GM18520 (cell line): ENCODE measurements at regions not wholly inside any gene's neighbourhood (a gene's known extent, or its start where the extent isn't known, plus 50 kb on each side); places are given as distances from the start of the nearest gene placed in this dataset.

Experiments
- ATAC-seq: cut with Tn5 transposase; IDR thresholded peaks from one replicate; pipeline ENCODE4 v1.9.1; 2021; ENCODE audit not compliant: unreplicated experiment

GRCh38 chr12:105977652-105978051 is 161.1 kb downstream of the NUAK1 start:
- ATAC-seq, result no peak

DNA sequence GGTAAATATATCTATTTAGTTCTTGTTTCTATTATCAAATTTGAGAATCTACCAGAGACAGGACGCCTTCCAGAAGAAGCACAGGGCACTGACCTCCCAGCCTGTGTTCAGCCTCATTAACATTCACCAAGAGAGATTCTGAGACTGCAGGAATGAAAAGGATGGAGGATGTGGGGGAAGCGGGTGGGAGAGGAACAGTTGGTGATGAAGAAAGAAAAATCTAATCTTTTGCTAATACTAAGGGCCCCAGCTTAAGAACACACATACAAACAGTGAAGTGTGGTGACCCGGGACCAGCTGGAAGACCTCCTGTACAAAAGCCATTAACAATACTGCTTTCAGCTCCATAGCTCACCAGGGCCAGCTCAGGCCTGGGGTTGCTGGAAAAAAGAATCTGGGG is 160.5 kb downstream of the NUAK1 start:
- ATAC-seq, result no peak

DNA sequence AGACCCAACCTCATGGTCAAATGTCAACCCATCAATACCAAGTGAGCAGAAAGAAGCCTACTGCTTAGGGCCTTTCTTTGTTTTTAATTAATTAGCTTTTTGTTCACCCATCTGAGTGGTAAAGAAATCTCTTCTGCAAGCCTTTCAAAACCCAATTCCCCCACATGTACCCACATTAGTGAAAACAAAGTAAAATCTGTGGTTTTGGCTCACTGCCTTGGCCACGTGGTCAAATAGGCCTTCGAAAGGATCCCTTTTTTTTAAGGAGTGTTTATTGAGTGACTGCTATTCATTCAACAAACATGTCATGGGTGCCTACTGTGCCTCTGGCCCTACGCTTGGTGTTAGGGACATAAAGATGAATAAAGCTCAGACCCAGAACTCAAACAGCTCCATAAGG is 160.1 kb downstream of the NUAK1 start:
- no peak for ATAC-seq

- no peak for ATAC-seq
Measured at GRCh38 chr12:105980085-105980484, 158.7 kb downstream of the NUAK1 start.

DNA sequence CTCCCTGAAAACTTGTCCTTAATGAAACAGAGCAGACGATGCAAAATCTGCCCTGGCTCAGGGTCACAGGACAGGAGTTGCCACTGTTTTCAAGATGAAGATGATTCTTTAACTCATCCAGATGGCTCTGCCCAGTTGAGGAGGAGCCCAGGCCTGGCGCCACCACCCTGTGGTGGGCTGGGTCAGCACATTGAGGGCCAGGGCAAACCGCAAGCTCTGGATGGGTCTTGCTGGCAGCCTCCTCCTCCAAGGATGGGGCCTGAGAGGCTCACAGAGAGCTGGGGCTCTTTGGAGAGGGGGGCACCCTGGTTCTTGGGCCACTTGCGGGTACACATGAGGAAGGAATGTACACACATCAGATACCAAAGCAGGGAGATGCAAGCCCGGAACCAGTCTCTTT is 158.2 kb downstream of the NUAK1 start:
- ATAC-seq, result no peak

DNA sequence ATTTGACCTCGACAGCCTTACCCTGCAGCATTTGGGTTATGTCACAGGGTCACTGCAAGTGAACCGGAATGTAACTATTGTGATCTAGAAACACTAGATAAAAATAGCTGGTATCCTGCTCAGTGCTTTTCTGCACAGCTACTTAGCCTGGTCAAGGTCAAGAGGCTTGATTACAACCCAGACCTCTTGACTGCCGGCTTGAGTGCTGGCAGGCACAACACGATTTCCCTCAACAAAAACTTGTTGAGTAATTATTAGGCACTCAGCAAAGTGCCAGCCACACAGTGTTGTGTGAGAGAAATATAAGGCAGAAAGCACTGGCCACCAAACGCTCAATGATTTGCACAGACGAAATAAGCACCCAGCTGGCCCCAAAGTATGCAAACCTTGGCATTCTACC is 156.7 kb downstream of the NUAK1 start:
- no peak for ATAC-seq

GRCh38 chr12:105983622-105984320 is 155.0 kb downstream of the NUAK1 start:
- no peak for ATAC-seq

- no peak for ATAC-seq
Measured at GRCh38 chr12:105985383-105985782, 153.4 kb downstream of the NUAK1 start.

- ATAC-seq, result no peak
Measured at GRCh38 chr12:105986779-105987684, 151.7 kb downstream of the NUAK1 start.

GRCh38 chr12:105987685-105988035 is 151.1 kb downstream of the NUAK1 start:
- ATAC-seq, result no peak

- ATAC-seq, result no peak
Measured at GRCh38 chr12:105992849-105993740, 145.7 kb downstream of the NUAK1 start.

- ATAC-seq, result no peak
Measured at GRCh38 chr12:105993766-105994555, 144.8 kb downstream of the NUAK1 start.

GRCh38 chr12:105995961-105996431 is 142.8 kb downstream of the NUAK1 start:
- no peak for ATAC-seq

- no peak for ATAC-seq
Measured at GRCh38 chr12:105998561-105998960, 140.2 kb downstream of the NUAK1 start.

GRCh38 chr12:106000382-106001104 is 138.2 kb downstream of the NUAK1 start:
- ATAC-seq, result no peak

DNA sequence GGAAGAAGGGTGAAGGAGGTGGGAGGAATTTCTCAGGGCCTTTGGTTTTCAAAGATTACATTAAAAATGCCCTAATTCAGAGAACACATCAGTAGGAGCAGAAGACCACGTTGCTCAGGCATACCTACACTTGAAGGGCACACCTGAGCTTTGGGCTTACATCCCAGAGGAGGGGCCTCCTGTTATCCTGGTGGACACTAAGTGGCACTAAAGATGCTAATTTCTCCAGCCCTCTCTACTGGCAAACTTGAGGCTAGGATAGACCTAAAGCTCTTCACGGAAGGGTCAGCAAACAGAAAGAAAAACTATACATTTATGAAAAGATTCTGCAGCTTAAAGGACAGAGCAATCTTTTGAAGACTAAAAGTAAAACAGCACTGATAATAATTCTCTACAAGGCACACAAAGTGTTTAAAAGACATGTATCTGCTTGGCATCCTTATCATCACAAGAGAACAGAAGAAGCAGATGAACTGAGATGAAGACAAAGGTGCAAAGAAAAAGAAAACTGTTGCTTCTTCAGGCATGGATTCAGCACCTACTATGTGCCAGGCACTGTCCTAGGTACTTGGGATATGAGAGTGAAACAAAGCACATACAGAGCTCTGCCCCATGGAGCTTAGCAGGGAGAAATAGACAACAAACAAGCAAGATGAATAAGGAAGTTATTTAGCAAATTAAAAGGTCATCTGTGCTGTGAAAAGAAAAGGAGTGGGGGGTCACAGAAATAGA is 137.5 kb downstream of the NUAK1 start:
- ATAC-seq, result no peak

- ATAC-seq, result no peak
Measured at GRCh38 chr12:106001837-106002218, 136.9 kb downstream of the NUAK1 start.

GRCh38 chr12:106003297-106003696 is 135.5 kb downstream of the NUAK1 start:
- no peak for ATAC-seq

DNA sequence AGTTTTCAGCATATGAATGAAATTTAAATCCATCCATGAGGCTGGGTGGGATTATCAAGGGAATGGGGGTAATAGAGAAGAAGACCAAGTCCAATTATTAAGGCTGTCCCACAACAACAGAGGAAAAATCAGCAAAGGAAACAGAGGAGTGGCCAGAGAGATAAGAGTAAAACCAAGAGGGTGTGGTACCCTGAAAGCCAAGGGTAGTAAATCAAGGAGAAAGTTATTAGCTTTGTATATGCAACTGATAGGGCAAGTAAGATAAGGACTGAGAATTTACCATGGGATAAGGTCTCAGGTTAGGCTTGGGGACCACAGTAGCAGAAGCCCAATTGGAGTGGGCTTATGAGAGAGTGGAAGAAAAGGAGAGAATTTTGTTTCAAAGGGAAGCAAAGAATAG is 134.5 kb downstream of the NUAK1 start:
- no peak for ATAC-seq
